GDM1 (cell line): ENCODE measurements at regions not wholly inside any gene's neighbourhood (a gene's known extent, or its start where the extent isn't known, plus 50 kb on each side); places are given as distances from the start of the nearest gene placed in this dataset.

Experiments used
- DNase-seq: peaks from one replicate; lab custom pipeline; 2025; lab: John Stamatoyannopoulos, UW

- DNase-seq = no peak
Observed at GRCh38 chr14:104291123-104292000, 153.0 kb downstream of the KIF26A start.

DNA sequence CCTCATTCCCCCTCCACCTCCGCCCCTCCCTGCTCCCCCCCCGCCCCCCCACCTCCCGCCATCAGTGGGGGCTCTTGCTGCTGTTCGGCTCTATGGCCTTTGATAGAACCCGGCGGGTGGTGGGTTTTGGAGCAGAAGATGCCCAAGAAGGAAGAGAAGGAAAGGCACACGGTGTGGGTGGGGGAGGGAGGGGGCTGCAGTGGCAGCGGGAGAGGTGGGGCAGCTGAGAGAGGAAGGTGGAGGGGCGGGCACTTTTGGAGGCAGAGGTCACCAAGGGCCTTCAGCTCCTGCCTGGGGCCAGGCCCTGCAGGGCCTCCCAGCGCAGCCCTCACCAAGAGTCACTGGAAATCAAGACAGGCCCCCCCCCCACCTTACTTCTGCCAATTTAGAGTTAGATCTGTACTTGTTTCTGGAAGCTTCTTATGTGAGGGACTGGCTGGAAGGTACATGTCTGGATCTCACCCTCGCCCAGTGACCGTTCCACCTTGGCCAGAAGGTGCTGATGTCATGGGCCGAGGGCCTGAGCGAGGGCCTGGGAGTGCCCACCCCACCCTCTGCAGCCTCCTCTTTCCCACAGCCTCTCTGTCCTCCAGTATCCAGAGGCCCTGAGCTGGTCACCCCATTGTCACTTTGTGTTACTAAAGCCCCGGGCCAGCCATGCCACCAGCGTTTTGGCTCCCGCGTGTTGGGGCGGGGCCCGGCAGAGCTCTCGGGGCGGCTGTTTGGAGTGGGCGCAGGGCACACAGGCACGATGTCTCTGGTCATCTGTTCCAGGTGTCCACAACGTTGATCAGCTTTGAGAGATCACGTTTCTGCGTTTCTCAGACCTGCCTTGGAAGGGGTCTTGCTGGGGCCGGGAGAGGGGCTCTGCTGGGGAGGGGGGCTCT is 153.9 kb downstream of the KIF26A start:
- no peak for DNase-seq

- DNase-seq = no peak
Observed at GRCh38 chr14:104293231-104293841, 154.9 kb downstream of the KIF26A start.

- no peak for DNase-seq
Observed at GRCh38 chr14:104293851-104294627, 155.7 kb downstream of the KIF26A start.

- DNase-seq = no peak
Observed at GRCh38 chr14:104294628-104294982, 156.2 kb downstream of the KIF26A start.

- no peak for DNase-seq
Observed at GRCh38 chr14:104294983-104295680, 156.7 kb downstream of the KIF26A start.

DNA sequence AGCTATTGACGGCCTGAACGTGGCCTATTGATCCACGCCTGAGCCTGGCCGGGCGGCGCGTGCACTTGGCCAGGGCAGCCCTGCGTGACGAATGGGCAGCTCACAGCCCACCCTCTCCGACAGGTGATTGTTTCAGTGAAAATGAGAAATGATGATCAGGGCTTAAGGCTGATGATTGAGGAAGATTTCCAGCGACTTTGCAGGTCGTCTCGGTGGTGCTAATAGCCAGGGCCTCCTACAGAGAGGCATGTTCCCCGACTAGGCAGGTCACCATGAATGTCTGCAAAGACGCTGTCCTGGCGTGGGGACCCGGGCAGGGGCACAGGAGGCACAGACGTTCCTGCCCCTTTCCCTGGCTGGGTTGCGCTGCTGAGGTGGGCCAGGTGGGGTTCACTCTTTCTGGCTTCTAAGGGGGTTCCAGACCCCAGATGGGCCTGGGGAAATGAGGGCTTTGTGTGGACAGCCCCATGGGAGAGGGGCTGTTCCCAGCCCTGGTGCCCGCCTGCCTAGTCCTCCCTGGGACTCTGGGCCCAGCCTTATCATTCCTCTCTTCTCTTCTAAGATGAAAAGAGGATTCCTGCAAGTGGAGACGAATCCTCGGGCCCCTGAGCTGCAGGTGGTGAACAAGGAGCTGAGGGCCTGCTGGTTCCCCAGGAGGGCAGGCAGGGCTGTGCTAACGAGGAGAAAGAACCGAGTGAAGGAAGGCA is 157.4 kb downstream of the KIF26A start:
- DNase-seq = no peak

DNA sequence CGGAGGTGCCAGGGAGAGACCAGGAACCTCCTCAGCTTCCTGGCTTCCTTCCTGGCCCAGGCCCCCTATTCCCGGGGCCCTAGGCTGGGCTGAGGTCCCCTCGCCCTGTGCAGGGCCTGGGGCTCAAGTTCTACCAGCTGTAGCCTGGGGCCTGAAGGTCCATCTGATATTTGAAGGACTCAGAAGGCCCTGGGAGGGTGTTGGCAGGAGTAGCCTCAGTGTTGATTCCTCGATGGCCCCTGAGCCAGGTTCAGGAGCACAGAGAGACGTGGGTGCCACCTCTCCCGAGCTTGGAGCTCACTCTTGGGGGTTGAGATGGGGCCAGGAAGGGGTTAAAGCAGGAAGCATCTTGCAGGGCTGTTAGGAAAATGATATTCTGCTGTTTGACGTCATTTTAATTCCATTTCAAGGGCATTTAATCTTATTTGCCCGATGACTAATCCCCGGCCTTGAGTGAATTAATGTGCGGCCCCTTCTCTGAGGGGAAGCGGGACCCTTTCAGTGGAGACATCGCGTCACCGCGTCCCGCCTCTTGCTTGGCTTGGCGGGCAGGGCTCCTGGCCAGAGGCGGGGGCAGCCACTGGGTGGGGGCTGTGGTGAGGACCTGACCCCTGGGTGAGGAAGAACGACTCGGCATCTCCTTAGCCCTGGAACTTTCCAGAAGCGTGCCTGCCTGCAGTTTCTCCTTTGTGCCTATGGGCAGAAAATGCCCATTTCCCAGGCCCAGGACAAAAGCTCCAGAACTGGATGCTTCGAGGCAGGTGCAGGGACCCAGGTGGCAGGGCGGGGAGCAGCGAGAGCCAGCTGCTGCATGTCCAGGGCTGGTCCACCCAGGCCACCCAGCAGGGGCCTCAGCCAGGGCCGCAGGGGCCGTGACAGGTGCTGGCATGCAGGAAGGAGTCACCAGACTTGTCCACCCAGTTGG is 158.3 kb downstream of the KIF26A start:
- DNase-seq = no peak

DNA sequence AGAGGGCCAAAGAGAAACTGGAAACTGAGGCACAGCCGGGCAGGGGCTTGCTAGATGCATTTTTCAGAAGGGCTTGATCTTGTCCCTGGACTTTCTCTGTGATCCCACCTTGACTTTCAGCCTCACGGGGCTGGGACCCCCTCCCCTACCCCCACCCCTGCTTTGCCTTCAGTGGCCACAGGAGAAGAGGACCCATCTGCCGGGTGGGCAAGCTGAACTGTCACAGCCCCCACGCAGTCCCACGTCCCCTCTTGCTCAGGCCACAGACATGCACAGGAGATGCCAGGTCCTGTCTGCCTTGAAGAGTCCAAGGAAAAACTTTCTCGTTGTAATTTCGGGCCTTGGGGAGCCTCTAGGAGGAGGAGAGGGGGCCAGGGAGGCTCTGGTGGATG is 158.9 kb downstream of the KIF26A start:
- no peak for DNase-seq

- no peak for DNase-seq
Observed at GRCh38 chr14:104297721-104298401, 159.5 kb downstream of the KIF26A start.

- DNase-seq = no peak
Observed at GRCh38 chr14:104298458-104298857, 160.1 kb downstream of the KIF26A start.

DNA sequence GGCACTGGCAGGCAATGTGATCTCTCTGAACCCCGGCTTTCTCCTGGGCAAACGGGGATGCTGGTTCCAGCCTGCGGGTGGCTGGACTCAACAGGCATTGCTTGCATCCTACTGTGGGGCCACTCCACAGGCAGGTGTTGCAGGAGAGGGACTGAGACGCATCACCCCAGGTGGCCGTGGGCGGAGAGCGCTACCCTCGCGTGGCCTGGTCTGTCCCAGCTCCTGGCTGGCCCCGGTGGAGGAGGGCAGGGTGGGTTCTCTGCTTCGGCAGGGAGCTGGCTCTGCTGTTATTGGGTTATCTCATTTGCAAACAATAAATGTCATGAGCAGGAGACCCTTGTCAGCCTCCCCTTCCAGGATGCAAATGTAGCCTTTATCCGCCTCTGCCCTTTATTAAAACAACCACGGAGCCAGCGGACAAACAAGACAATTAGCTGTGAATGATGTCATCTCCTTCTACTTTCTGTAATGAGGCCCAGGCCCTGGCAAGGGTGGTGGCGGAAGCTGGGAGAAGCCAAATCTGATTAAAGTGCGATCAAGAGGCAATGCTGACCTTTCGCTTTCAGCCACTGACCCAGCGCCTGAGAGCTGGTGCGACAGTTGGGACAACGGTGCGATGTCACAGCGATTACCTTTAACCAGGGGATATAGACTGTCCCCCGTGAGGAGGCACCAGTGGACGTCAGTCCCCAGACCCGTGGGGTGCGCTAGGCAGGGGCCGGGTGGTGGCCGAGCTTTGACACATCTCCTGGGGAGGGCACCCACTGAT is 161.8 kb downstream of the KIF26A start:
- DNase-seq = no peak

GRCh38 chr14:104301731-104302460 is 163.5 kb downstream of the KIF26A start:
- DNase-seq = no peak

DNA sequence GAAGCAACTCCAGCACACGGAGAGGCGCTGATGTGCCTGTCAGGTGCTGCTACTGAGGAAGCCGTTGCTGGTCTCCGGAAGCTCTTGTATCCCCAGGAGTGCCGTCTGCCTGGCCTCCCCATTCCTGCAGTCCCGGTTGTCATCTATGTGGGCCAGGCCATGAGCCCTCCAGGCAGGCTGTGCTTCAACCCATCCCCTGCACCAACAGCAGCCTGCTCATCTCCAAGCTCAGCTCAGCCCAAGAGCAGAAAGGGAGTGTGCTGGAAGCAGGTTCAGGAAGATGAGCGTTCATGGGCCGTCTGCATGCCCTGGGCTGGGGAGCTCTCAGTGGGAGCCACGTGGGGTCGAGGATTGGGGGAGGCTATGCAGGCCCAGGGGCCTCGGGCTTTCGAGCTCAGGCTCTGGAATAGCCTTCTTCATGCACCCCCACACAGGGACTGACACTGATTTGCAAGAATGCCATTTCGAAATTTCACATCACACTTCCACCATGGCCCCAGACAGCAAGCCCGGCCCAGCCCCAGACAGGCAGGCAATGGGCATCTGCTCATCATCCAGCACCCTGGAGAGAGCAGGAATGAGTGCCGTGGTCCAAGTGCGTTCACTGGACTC is 164.5 kb downstream of the KIF26A start:
- DNase-seq = no peak

GRCh38 chr14:104303705-104304425 is 165.5 kb downstream of the KIF26A start:
- DNase-seq = no peak
